Heart left ventricle (tissue), 16 donors: ENCODE measurements at regions not wholly inside any gene's neighbourhood (a gene's known extent, or its start where the extent isn't known, plus 50 kb on each side); places are given as distances from the start of the nearest gene placed in this dataset.

Experiments
- ATAC-seq, 4 donors: fragments of 200-7000 bp; cut with Tn5 transposase; one replicate each; pipeline ENCODE4 v1.9.1; 2020 to 2022; ENCODE audit warnings: moderate library complexity in 4 of 4, mild to moderate bottlenecking in 3 of 4, moderate number of reproducible peaks in 1 of 4
- DNase-seq, 5 donors: peaks; one replicate each; pipeline ENCODE4 v3.0.0-alpha.2; 2020
- H3K27ac ChIP-seq, 12 donors: fragments of 200-600 bp; sonication (generic) in 4 of 12; one replicate each; pipeline versions ENCODE4 v1.5.0 to v1.8.0; 2016 to 2022; ENCODE audit warnings: mild to moderate bottlenecking in 2 of 12
- H3K27me3 ChIP-seq, 9 donors: fragments of 200-600 bp; sonication (generic) in 2 of 9; one replicate each; pipeline versions ENCODE4 v1.5.1 to v1.8.0; 2016 to 2022; ENCODE audit warnings: mild to moderate bottlenecking in 3 of 9
- H3K36me3 ChIP-seq, 9 donors: fragments of 200-600 bp; sonication (generic) in 2 of 9; one replicate each; pipeline versions ENCODE4 v1.5.0 to v1.8.0; 2018 to 2022; ENCODE audit warnings: mild to moderate bottlenecking in 2 of 9
- H3K4me1 ChIP-seq, 12 donors: fragments of 200-600 bp; sonication (generic) in 4 of 12; one replicate each; pipeline versions ENCODE4 v1.5.0 to v1.8.0; 2016 to 2022; ENCODE audit warnings: mild to moderate bottlenecking in 3 of 12
- H3K4me3 ChIP-seq, 12 donors: fragments of 200-600 bp; sonication (generic) in 4 of 12; one replicate each; pipeline versions ENCODE4 v1.5.0 to v1.8.0; 2017 to 2022; ENCODE audit warnings: mild to moderate bottlenecking in 9 of 12, moderate library complexity in 4 of 12
- H3K9me3 ChIP-seq, 12 donors: fragments of 200-600 bp; sonication (generic) in 4 of 12; one replicate each; pipeline versions ENCODE4 v1.5.0 to v1.8.0; 2016 to 2022; ENCODE audit warnings: mild to moderate bottlenecking in 1 of 12
- CTCF ChIP-seq, 12 donors: fragments of 200-600 bp; sonication (generic) in 4 of 12; IDR thresholded peaks; one replicate each; pipeline versions ENCODE4 v1.5.0 to v1.8.0; 2018 to 2022; ENCODE audit warnings: antibody characterized with exemption in 12 of 12, mild to moderate bottlenecking in 5 of 12
- POLR2A ChIP-seq, 2 donors: fragments of 450-650 bp; IDR thresholded peaks; one replicate each; pipeline ENCODE4 v1.6.1; 2017; ENCODE audit warnings: antibody characterized with exemption in 2 of 2, mild to moderate bottlenecking in 2 of 2, moderate library complexity in 2 of 2
- WGBS, 4 donors: extraction: QIAGEN DNeasy Blood & Tissue Kit in 2 of 4; methylation state at CpG; one replicate each; pipeline versions ENCODE4 v1.1.5 to v1.1.7; 2013 to 2018; 5-methylcytosine and 5-hydroxymethylcytosine counted together
- intact Hi-C, 10 donors: fragments of 100-400 bp; cut with DNase I; formaldehyde crosslinking; loops; one replicate each; pipeline versions ENCODE4 v1.11.1 to v1.14.2; 2022
- donor health status: ischemic (EF 13 %, LVEDD 7.1; RV severe dilation, severe dysfunction).
- donor health status: healthy with polysubstance abuse.
- donor health status: DM: no; HTN: yes; CAD: no.
- donor health status: DM: no; HTN: no; CAD: no.
- donor health status: ischemic (EF 25% LVEDD 6.9; RV normal size, moderate dysfunction).
- donor health status: ischemic (EF 25% LVEDD 5.7; RV mildly dilated, moderate dysfunction).
- donor health status: healthy.
- donor health status: DM: yes; HTN: yes; CAD: no.
- donor health status: ischemic (EF 35%, LVEDD 5.7; RV mildly dilated, moderate dysfunction).
- donor health status: nonischemic (EF 11% LVEDD 7.7; RV severe dilation, severe dysfunction).
- donor health status: DM: yes; HTN: yes; CAD: no.
- donor health status: PGD.
- donor health status: ischemic (EF 29% LVEDD 5.4; RV normal size, mild dysfunction).
- donor health status: nonischemic (EF 23%, LVEDD 6.1; RV moderate dilation, normal function).

GRCh38 chr1:47627016-47627415 lies 189.2 kb downstream of the FOXD2 start:
- Histone ChIP-seq H3K36me3 (no peaks in the 10 kb centered on the region), H3K27me3 (peaks cover 0 to 27% (median 0%) of the 10 kb centered on the region in 9 donors), H3K4me1 (peaks cover 0 to 6% (median 0%) of the 10 kb centered on the region in 12 donors), H3K4me3 (no peak overlapping the region), H3K27ac (no peak overlapping the region), H3K9me3 (no peaks in the 10 kb centered on the region)
- DNase-seq (no peak), ATAC-seq (no peak)
- WGBS, 4 donors, result 89 to 94% (median 93%) methylated on average over 2 of the region's 2 CpGs
- TF ChIP-seq CTCF (IDR thresholded peaks at IDR 0.05), result no peak
- TF ChIP-seq POLR2A (IDR thresholded peaks at IDR 0.05), result no peak
- intact Hi-C loops, result loop anchor here in 1 of 10 donors (10.0 kb wide), 1 partner anchor 92 kb away; no protein-coding TSS in a partner anchor

- Histone ChIP-seq H3K9me3 (no peaks in the 10 kb centered on the region), H3K4me3 (no peak overlapping the region), H3K36me3 (no peaks in the 10 kb centered on the region), H3K27me3 (peaks cover 0 to 29% (median 0%) of the 10 kb centered on the region in 9 donors), H3K27ac (no peak overlapping the region), H3K4me1 (no peaks in the 10 kb centered on the region)
- DNase-seq, result peak in 1 of 5 donors; percentile 7
- ATAC-seq, result no peak
- TF ChIP-seq POLR2A (IDR thresholded peaks at IDR 0.05) (no peak), CTCF (IDR thresholded peaks at IDR 0.05) (no peak)
- 70 to 80% (median 73%) methylated on average over 22 to 23 of the region's 23 CpGs for WGBS, 4 donors
- intact Hi-C loops, result loop anchor here in 1 of 10 donors (10.0 kb wide), 1 partner anchor 93 kb away; no protein-coding TSS in a partner anchor
Observed at GRCh38 chr1:47627471-47628370, 189.9 kb downstream of the FOXD2 start.

- ATAC-seq (no peak), DNase-seq (no peak)
- Histone ChIP-seq H3K27me3 (peaks cover 0 to 38% (median 0%) of the 10 kb centered on the region in 9 donors), H3K9me3 (no peaks in the 10 kb centered on the region), H3K4me3 (no peak overlapping the region), H3K36me3 (no peaks in the 10 kb centered on the region), H3K4me1 (no peaks in the 10 kb centered on the region), H3K27ac (no peak overlapping the region)
- TF ChIP-seq CTCF (IDR thresholded peaks at IDR 0.05) (no peak), POLR2A (IDR thresholded peaks at IDR 0.05) (no peak)
- intact Hi-C loops, result loop anchor here in 1 of 10 donors (10.0 kb wide), 1 partner anchor 94 kb away; no protein-coding TSS in a partner anchor
- 90 to 97% (median 92%) methylated on average over 3 of the region's 3 CpGs for WGBS, 4 donors
Observed at GRCh38 chr1:47629201-47629600, 191.4 kb downstream of the FOXD2 start.

- TF ChIP-seq POLR2A (IDR thresholded peaks at IDR 0.05) (no peak), CTCF (IDR thresholded peaks at IDR 0.05) (no peak)
Observed at GRCh38 chr1:47630346-47630745, 192.5 kb downstream of the FOXD2 start.

More at GRCh38 chr1:47630346-47630745, 192.5 kb downstream of the FOXD2 start:
- Histone ChIP-seq H3K36me3 (no peaks in the 10 kb centered on the region), H3K4me1 (no peaks in the 10 kb centered on the region), H3K27ac (no peak overlapping the region), H3K27me3 (peaks cover 0 to 38% (median 0%) of the 10 kb centered on the region in 9 donors), H3K9me3 (no peaks in the 10 kb centered on the region), H3K4me3 (no peak overlapping the region)
- 87 to 93% (median 90%) methylated on average over 4 of the region's 4 CpGs; no CpG with 5 or more reads in 1 of the 4 donors for WGBS, 4 donors
- ATAC-seq, result no peak
- DNase-seq, result no peak
- intact Hi-C loops, result no loop called here
